Vagina (tissue), 2 donors: ENCODE measurements at regions not wholly inside any gene's neighbourhood (a gene's known extent, or its start where the extent isn't known, plus 50 kb on each side); places are given as distances from the start of the nearest gene placed in this dataset.

Experiments
- CTCF ChIP-seq, 3 experiments: fragments of 450-650 bp in 2 of 3; fragments of 200-600 bp in 1 of 3; sonication (generic) in 1 of 3; IDR thresholded peaks; one replicate each; pipeline ENCODE4 v1.5.1; 2017 to 2019; ENCODE audit warnings: antibody characterized with exemption in 3 of 3, mild to moderate bottlenecking in 2 of 3, moderate library complexity in 2 of 3
- POLR2A ChIP-seq, 2 donors: fragments of 450-650 bp; IDR thresholded peaks; one replicate each; pipeline ENCODE4 v1.6.1; 2017; ENCODE audit warnings: antibody characterized with exemption in 2 of 2, mild to moderate bottlenecking in 2 of 2, moderate library complexity in 2 of 2
- POLR2AphosphoS5 ChIP-seq, 2 donors: sonication (generic); formaldehyde crosslinking; IDR thresholded peaks; one replicate each; pipeline ENCODE4 v1.9.0; 2017; ENCODE audit warnings: antibody characterized with exemption in 2 of 2, mild to moderate bottlenecking in 2 of 2, low read depth in 1 of 2; ENCODE audit not compliant: insufficient read depth in 1 of 2

- TF ChIP-seq CTCF (IDR thresholded peaks at IDR 0.05): no peak
- no peak for TF ChIP-seq POLR2A (IDR thresholded peaks at IDR 0.05)
- TF ChIP-seq POLR2AphosphoS5 (IDR thresholded peaks at IDR 0.05; ENCODE audit: insufficient read depth in 1 of 2, low read depth in 1 of 2): no peak
Measured at GRCh38 chr4:1562371-1562770, 121.7 kb downstream of the FAM53A start.
